GM12878 (cell line): ENCODE measurements at regions not wholly inside any gene's neighbourhood (a gene's known extent, or its start where the extent isn't known, plus 50 kb on each side); places are given as distances from the start of the nearest gene placed in this dataset.

Experiments used
- ATAC-seq: fragments of 200-7000 bp; cut with Tn5 transposase; 3 replicates; pipeline ENCODE4 v1.9.1; 2020; ENCODE audit warnings: mild to moderate bottlenecking, moderate library complexity
- BruUV-seq: library from RNA; stranded (reverse); fragments of 400-500 nt; replicated peaks from 2 replicates; lab custom pipeline; 2021; lab: Mats Ljungman, UMichigan
- CTCF ChIA-PET: fragments of 300-600 bp; sonication (Branson Sonifier 250); formaldehyde crosslinking; extraction: SDS; loops from one replicate; lab custom pipeline; 2021; ENCODE audit warnings: inconsistent platforms; lab: Yijun Ruan, JAX
- POLR2A ChIA-PET: fragments of 350-600 bp; formaldehyde crosslinking; extraction: SDS; loops from one replicate; lab custom pipeline; 2021; ENCODE audit warnings: inconsistent platforms; lab: Charles Lee
- RAD21 ChIA-PET: fragments of 300-600 bp; sonication (Branson Sonifier 250); formaldehyde crosslinking; loops from one replicate; lab custom pipeline; 2023; ENCODE audit warnings: antibody characterized with exemption; ENCODE audit not compliant: unreplicated experiment; lab: Charles Lee
- SMC1A ChIA-PET: fragments of 300-600 bp; sonication (Branson Sonifier 250); formaldehyde crosslinking; loops from one replicate; lab custom pipeline; 2023; ENCODE audit not compliant: unreplicated experiment, uncharacterized antibody; lab: Charles Lee
- DNase-seq: peaks from one replicate; pipeline ENCODE4 v3.0.0-alpha.2; 2011; ENCODE audit warnings: low read depth, low spot score
- FAIRE-seq: peaks from 3 replicates; lab custom pipeline; 2011; peaks lifted over from hg19 to GRCh38; lab: Jason Lieb, UNC
- H2AFZ ChIP-seq: 2 replicates; pipeline ENCODE4 v1.6.0; 2011; ENCODE audit warnings: low read depth, low read length, control low read depth; ENCODE audit not compliant: control insufficient read depth
- H3K27ac ChIP-seq: 2 replicates; pipeline ENCODE4 v1.5.1; 2011; ENCODE audit warnings: control low read depth; ENCODE audit not compliant: control insufficient read depth, insufficient read depth
- H3K27me3 ChIP-seq, 2 experiments: replicated peaks in 1 of 2; 2 replicates each; pipeline versions ENCODE4 v1.6.0 to v1.6.1; 2011; ENCODE audit warnings: low read length in 1 of 2; ENCODE audit not compliant: control insufficient read depth in 2 of 2, insufficient read depth in 2 of 2
- H3K36me3 ChIP-seq, 2 experiments: 2 replicates each; pipeline ENCODE4 v1.5.1; 2011; ENCODE audit warnings: low read length in 1 of 2; ENCODE audit not compliant: control insufficient read depth in 2 of 2, insufficient read depth in 2 of 2
- H3K4me1 ChIP-seq: 2 replicates; pipeline ENCODE4 v1.6.1; 2011; ENCODE audit warnings: mild to moderate bottlenecking, low read length, moderate library complexity, mixed read lengths; ENCODE audit not compliant: control insufficient read depth, insufficient read depth
- H3K4me2 ChIP-seq: 2 replicates; pipeline ENCODE4 v1.6.0; 2011; ENCODE audit warnings: control low read depth; ENCODE audit not compliant: control insufficient read depth, insufficient read depth
- H3K4me3 ChIP-seq: fragments of 200-600 bp; sonication (generic); 2 replicates; pipeline ENCODE4 v1.5.1; 2016
- H3K79me2 ChIP-seq: 2 replicates; pipeline ENCODE4 v1.6.0; 2011; ENCODE audit warnings: low read length; ENCODE audit not compliant: control insufficient read depth, insufficient read depth
- H3K9ac ChIP-seq: 2 replicates; pipeline ENCODE4 v1.8.0; 2011; ENCODE audit warnings: low read length, control low read depth, mixed read lengths; ENCODE audit not compliant: control insufficient read depth, insufficient read depth
- H3K9me3 ChIP-seq: replicated peaks from 3 replicates; pipeline ENCODE4 v1.5.1; 2011; ENCODE audit warnings: mild to moderate bottlenecking, low read length; ENCODE audit not compliant: control insufficient read depth, insufficient read depth
- H4K20me1 ChIP-seq: 2 replicates; pipeline ENCODE4 v1.6.0; 2011; ENCODE audit not compliant: control insufficient read depth, insufficient read depth
- BHLHE40 ChIP-seq, 2 experiments: fragments of 450-650 bp in 1 of 2; IDR thresholded peaks; 2 replicates each; pipeline ENCODE4 v1.6.1; 2011 to 2017; ENCODE audit warnings: low read depth in 2 of 2, borderline replicate concordance in 1 of 2, improper control_type of control experiment in 1 of 2, low read length in 1 of 2, mild to moderate bottlenecking in 1 of 2
- BMI1 ChIP-seq: fragments of 450-650 bp; IDR thresholded peaks from 2 replicates; pipeline ENCODE4 v1.6.1; 2016; ENCODE audit warnings: mild to moderate bottlenecking, moderate library complexity, borderline replicate concordance
- EED ChIP-seq: sonication (generic); IDR thresholded peaks from 2 replicates; pipeline ENCODE4 v1.6.1; 2016; ENCODE audit warnings: antibody characterized with exemption, low read depth
- ESRRA ChIP-seq: IDR thresholded peaks from 2 replicates; pipeline ENCODE4 v1.6.1; 2012; ENCODE audit warnings: mild to moderate bottlenecking, low read length, improper control_type of control experiment
- FOXM1 ChIP-seq: IDR thresholded peaks from 2 replicates; pipeline ENCODE4 v1.6.1; 2012; ENCODE audit warnings: low read depth, mild to moderate bottlenecking, inconsistent platforms, low read length, moderate library complexity
- IKZF1 ChIP-seq: fragments of 450-650 bp; conservative IDR thresholded peaks from 2 replicates; pipeline ENCODE4 v1.6.1; 2017; ENCODE audit warnings: antibody characterized with exemption, mild to moderate bottlenecking
- MTA3 ChIP-seq: IDR thresholded peaks from 2 replicates; pipeline ENCODE4 v1.6.1; 2012; ENCODE audit warnings: low read length, inconsistent platforms, borderline replicate concordance
- MYB ChIP-seq: fragments of 150-350 bp; IDR thresholded peaks from 2 replicates; pipeline ENCODE4 v1.6.1; 2014; ENCODE audit warnings: mild to moderate bottlenecking, low read depth, low read length, borderline replicate concordance
- RELB ChIP-seq: fragments of 450-650 bp; IDR thresholded peaks from 2 replicates; pipeline ENCODE4 v1.6.1; 2017; ENCODE audit warnings: low read depth, mild to moderate bottlenecking, moderate library complexity
- RFX5 ChIP-seq: IDR thresholded peaks from 2 replicates; pipeline ENCODE4 v1.6.1; 2011; ENCODE audit warnings: low read depth, low read length, improper control_type of control experiment
- SMC3 ChIP-seq: IDR thresholded peaks from 2 replicates; pipeline ENCODE4 v1.6.1; 2011; ENCODE audit warnings: low read length, improper control_type of control experiment, borderline replicate concordance
- SP1 ChIP-seq: IDR thresholded peaks from one replicate; pipeline ENCODE4 v1.6.1; 2011; ENCODE audit warnings: low read depth, low read length
- TAF1 ChIP-seq: IDR thresholded peaks from 2 replicates; pipeline ENCODE4 v1.6.1; 2011; ENCODE audit warnings: mild to moderate bottlenecking, low read depth, low read length, borderline replicate concordance
- TCF3 ChIP-seq: IDR thresholded peaks from 2 replicates; pipeline ENCODE4 v1.6.1; 2012; ENCODE audit warnings: low read depth, mild to moderate bottlenecking, low read length, borderline replicate concordance; ENCODE audit not compliant: insufficient read depth
- TCF7 ChIP-seq: IDR thresholded peaks from 2 replicates; pipeline ENCODE4 v1.6.1; 2014; ENCODE audit warnings: antibody characterized with exemption, borderline replicate concordance
- whole genome bisulfite sequencing: methylation state at CpG from one replicate; pipeline ENCODE4 v1.1.6; 2016; ENCODE audit warnings: low lambda C conversion rate; ENCODE audit not compliant: insufficient replicate concordance, insufficient coverage; ENCODE audit errors: missing lambda C conversion rate; 5-methylcytosine and 5-hydroxymethylcytosine counted together
- in situ Hi-C: fragments of 300-500 bp; cut with MboI; formaldehyde crosslinking; loops from 9 replicates; pipeline ENCODE4 v1.14.3; 2018; ENCODE audit warnings: mixed read lengths
- intact Hi-C: fragments of 100-400 bp; cut with micrococcal nuclease; formaldehyde crosslinking; loops from one replicate; pipeline ENCODE4 v1.14.2; 2022; ENCODE audit not compliant: unreplicated experiment
- TF ChIP-seq, protein P1 (sequence below): fragments of 450-650 bp; IDR thresholded peaks from 2 replicates; pipeline ENCODE4 v1.6.1; 2018; ENCODE audit warnings: mild to moderate bottlenecking, low read depth, moderate library complexity; ENCODE audit not compliant: partially characterized antibody
- TF ChIP-seq, protein P2 (sequence below): IDR thresholded peaks from 2 replicates; pipeline ENCODE4 v1.6.1; 2011; ENCODE audit warnings: low read depth, mild to moderate bottlenecking, low read length, moderate library complexity, borderline replicate concordance; ENCODE audit errors: extremely low read depth

- TF ChIP-seq BMI1 (no peak), BHLHE40 (IDR thresholded peaks at IDR 0.05; ENCODE audit: borderline replicate concordance in 1 of 2, low read depth in 2 of 2, low read length in 1 of 2) (no peak), TAF1 (no peak), SMC3 (no peak)
- TF ChIP-seq, all 136 proteins: peak for 0
Measured at GRCh38 chr6:125671323-125671722, 78.1 kb upstream of the HEY2 start (continued).

DNA sequence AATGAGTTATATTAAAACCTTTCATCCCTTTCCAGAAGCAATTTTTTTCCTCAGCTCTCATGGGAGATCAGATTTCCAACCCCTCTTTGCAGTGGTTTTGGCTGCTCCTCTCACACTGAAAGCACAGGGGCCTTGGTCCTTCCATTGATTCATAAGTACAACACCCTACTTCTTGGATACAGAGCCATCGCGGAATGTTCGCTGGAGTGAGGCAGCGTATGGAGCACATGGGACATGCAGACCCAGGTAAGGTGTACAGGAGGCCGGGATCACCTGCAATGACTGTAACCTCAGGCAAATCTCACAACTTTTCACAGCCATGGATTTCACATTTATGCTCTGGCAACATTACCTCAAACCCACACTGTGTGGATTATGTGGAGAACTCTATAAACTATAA is 75.2 kb upstream of the HEY2 start:
- Histone ChIP-seq H3K36me3 (no peaks in the 10 kb centered on the region), H3K79me2 (no peaks in the 10 kb centered on the region), H3K9ac (no peak overlapping the region), H3K4me2 (no peak overlapping the region), H3K4me3 (no peak overlapping the region), H3K27me3 (no peaks in the 10 kb centered on the region; a peak in 2 of 4 replicates), H3K9me3 (no peaks in the 10 kb centered on the region), H4K20me1 (no peaks in the 10 kb centered on the region), H3K4me1 (no peaks in the 10 kb centered on the region), H2AFZ (no peak overlapping the region), H3K27ac (no peak overlapping the region)
- ChIA-PET CTCF (no interaction called here), POLR2A (no interaction called here), RAD21 (no interaction called here), SMC1A (no interaction called here)
- BruUV-seq: no TSS peak
- DNase-seq: no peak
- intact Hi-C loops: no loop called here
- in situ Hi-C loops: no loop called here
- no peak for FAIRE-seq
- WGBS: 78% methylated on average over 5 of the region's 5 CpGs
- no peak for ATAC-seq
- TF ChIP-seq RELB (no peak), IKZF1 (no peak), TCF3 (no peak), RFX5 (no peak), MYB (no peak), EED (no peak), FOXM1 (no peak), MTA3 (no peak), TCF7 (no peak), ESRRA (no peak), SP1 (no peak)
- TF ChIP-seq, protein P1, sequence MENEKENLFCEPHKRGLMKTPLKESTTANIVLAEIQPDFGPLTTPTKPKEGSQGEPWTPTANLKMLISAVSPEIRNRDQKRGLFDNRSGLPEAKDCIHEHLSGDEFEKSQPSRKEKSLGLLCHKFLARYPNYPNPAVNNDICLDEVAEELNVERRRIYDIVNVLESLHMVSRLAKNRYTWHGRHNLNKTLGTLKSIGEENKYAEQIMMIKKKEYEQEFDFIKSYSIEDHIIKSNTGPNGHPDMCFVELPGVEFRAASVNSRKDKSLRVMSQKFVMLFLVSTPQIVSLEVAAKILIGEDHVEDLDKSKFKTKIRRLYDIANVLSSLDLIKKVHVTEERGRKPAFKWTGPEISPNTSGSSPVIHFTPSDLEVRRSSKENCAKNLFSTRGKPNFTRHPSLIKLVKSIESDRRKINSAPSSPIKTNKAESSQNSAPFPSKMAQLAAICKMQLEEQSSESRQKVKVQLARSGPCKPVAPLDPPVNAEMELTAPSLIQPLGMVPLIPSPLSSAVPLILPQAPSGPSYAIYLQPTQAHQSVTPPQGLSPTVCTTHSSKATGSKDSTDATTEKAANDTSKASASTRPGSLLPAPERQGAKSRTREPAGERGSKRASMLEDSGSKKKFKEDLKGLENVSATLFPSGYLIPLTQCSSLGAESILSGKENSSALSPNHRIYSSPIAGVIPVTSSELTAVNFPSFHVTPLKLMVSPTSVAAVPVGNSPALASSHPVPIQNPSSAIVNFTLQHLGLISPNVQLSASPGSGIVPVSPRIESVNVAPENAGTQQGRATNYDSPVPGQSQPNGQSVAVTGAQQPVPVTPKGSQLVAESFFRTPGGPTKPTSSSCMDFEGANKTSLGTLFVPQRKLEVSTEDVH: no peak
- TF ChIP-seq, protein P2, sequence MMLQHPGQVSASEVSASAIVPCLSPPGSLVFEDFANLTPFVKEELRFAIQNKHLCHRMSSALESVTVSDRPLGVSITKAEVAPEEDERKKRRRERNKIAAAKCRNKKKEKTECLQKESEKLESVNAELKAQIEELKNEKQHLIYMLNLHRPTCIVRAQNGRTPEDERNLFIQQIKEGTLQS: no peak
